Liver (tissue), 8 donors: ENCODE measurements at regions not wholly inside any gene's neighbourhood (a gene's known extent, or its start where the extent isn't known, plus 50 kb on each side); places are given as distances from the start of the nearest gene placed in this dataset.
A peak's percentile ranks its signal among the peaks of the same experiment; 100 is the strongest.

Experiments used
- DNase-seq: peaks from one replicate; pipeline ENCODE4 v3.0.0-alpha.2; 2017; ENCODE audit warnings: low spot score
- H3K27ac ChIP-seq, 2 donors: one replicate each; pipeline ENCODE4 v1.7.0; 2013; ENCODE audit warnings: inconsistent platforms in 2 of 2, low read length in 2 of 2, control low read depth in 1 of 2, low read depth in 1 of 2, mild to moderate bottlenecking in 1 of 2
- H3K27me3 ChIP-seq, 4 donors: one replicate each; pipeline versions ENCODE4 v1.6.1 to v1.7.0; 2013; ENCODE audit warnings: low read length in 3 of 4, inconsistent platforms in 1 of 4, mild to moderate bottlenecking in 1 of 4, moderate library complexity in 1 of 4; ENCODE audit not compliant: control insufficient read depth in 4 of 4, insufficient read depth in 4 of 4
- H3K36me3 ChIP-seq, 4 donors: one replicate each; pipeline versions ENCODE4 v1.6.1 to v1.7.0; 2013; ENCODE audit warnings: low read length in 3 of 4, mild to moderate bottlenecking in 3 of 4, low read depth in 1 of 4, moderate library complexity in 1 of 4; ENCODE audit not compliant: control insufficient read depth in 4 of 4, insufficient read depth in 3 of 4
- H3K4me1 ChIP-seq, 4 donors: one replicate each; pipeline versions ENCODE4 v1.6.1 to v1.7.0; 2013; ENCODE audit warnings: low read length in 3 of 4, mild to moderate bottlenecking in 3 of 4, moderate library complexity in 1 of 4; ENCODE audit not compliant: control insufficient read depth in 4 of 4, insufficient read depth in 4 of 4
- H3K4me3 ChIP-seq, 3 donors: one replicate each; pipeline versions ENCODE4 v1.6.1 to v1.7.0; 2013; ENCODE audit warnings: low read length in 3 of 3, control low read depth in 1 of 3, low read depth in 1 of 3, mild to moderate bottlenecking in 1 of 3
- H3K9ac ChIP-seq, 2 donors: one replicate each; pipeline ENCODE4 v1.7.0; 2013; ENCODE audit warnings: low read length in 2 of 2, mild to moderate bottlenecking in 2 of 2, moderate library complexity in 2 of 2, control low read depth in 1 of 2, low read depth in 1 of 2
- H3K9me3 ChIP-seq, 4 donors: one replicate each; pipeline versions ENCODE4 v1.6.1 to v1.7.0; 2013; ENCODE audit warnings: low read length in 3 of 4; ENCODE audit not compliant: control insufficient read depth in 4 of 4
- FOXA2 ChIP-seq: IDR thresholded peaks from 2 replicates; pipeline ENCODE4 v1.6.1; 2016; ENCODE audit warnings: antibody characterized with exemption
- NR2F2 ChIP-seq: IDR thresholded peaks from 2 replicates; pipeline ENCODE4 v1.6.1; 2016; ENCODE audit warnings: antibody characterized with exemption
- RAD21 ChIP-seq, 2 donors: IDR thresholded peaks; 2 replicates each; pipeline ENCODE4 v1.6.1; 2016; ENCODE audit warnings: antibody characterized with exemption in 2 of 2, mild to moderate bottlenecking in 2 of 2
- SP1 ChIP-seq: IDR thresholded peaks from 2 replicates; pipeline ENCODE4 v1.6.1; 2018; ENCODE audit warnings: antibody characterized with exemption, mild to moderate bottlenecking
- WGBS: extraction: QIAGEN DNeasy Blood & Tissue Kit; methylation state at CpG from one replicate; pipeline ENCODE4 v1.1.7; 2013; 5-methylcytosine and 5-hydroxymethylcytosine counted together
- TF ChIP-seq, protein P1 (sequence below): fragments of 150-350 bp; IDR thresholded peaks from 2 replicates; pipeline ENCODE4 v1.5.1; 2017; ENCODE audit warnings: improper control_type of control experiment, low read depth, low read length; ENCODE audit not compliant: missing input control
- TF ChIP-seq, protein P2 (sequence below): IDR thresholded peaks from 2 replicates; pipeline ENCODE4 v1.6.1; 2016; ENCODE audit warnings: antibody characterized with exemption
- TF ChIP-seq, protein P3 (sequence below): IDR thresholded peaks from 2 replicates; pipeline ENCODE4 v1.6.1; 2016; ENCODE audit warnings: antibody characterized with exemption, mild to moderate bottlenecking
- TF ChIP-seq, protein P4 (sequence below): IDR thresholded peaks from 2 replicates; pipeline ENCODE4 v1.6.1; 2016; ENCODE audit warnings: antibody characterized with exemption
- donor health status: healthy.
- donor health status: healthy.
- donor health status: healthy.
- donor health status: healthy.
- donor health status: healthy.

DNA sequence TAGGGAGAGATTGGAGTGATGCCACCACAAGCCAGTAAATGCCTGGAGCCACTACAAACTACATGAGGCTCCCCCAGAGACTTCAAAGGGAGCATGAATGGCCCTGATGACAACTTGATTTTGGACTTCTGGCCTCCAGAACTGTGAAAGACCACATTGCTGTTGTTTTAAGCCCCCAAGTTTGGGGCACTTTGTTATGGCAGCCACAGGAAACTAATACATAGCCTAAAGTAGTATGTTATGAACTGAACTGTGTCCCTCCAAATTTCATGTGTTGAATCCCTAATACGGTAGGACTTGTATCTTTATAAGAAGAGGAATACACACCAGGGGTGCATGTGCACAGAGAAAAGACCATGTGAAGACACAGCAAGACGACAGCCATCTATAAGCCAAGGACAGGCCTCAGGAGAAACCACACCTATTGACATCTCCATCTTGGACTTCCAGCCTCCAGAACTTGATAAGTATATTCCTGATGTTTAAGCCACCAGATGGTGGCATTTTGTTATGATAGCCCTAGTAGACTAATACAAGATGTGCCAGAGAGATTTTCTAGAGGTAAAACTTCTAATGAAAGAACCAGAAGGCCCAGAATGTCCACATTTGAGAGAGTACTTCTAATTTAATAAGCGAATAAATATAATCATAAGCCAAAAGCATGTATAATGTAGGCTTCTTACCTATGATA is 127.1 kb upstream of the BMP4 start:
- no peaks in the 10 kb centered on the region for H3K27me3 ChIP-seq
- H3K27ac ChIP-seq = no peak overlapping the region
- 95% methylated on average over 3 of the region's 3 CpGs for WGBS
- no peaks in the 10 kb centered on the region for H3K36me3 ChIP-seq
- H3K4me3 ChIP-seq = no peak overlapping the region
- no peak overlapping the region for H3K9ac ChIP-seq
- no peak for DNase-seq
- peak in 1 of 2 donors; percentile 18 for TF ChIP-seq RAD21 (IDR thresholded peaks at IDR 0.05)
- TF ChIP-seq, protein P1, sequence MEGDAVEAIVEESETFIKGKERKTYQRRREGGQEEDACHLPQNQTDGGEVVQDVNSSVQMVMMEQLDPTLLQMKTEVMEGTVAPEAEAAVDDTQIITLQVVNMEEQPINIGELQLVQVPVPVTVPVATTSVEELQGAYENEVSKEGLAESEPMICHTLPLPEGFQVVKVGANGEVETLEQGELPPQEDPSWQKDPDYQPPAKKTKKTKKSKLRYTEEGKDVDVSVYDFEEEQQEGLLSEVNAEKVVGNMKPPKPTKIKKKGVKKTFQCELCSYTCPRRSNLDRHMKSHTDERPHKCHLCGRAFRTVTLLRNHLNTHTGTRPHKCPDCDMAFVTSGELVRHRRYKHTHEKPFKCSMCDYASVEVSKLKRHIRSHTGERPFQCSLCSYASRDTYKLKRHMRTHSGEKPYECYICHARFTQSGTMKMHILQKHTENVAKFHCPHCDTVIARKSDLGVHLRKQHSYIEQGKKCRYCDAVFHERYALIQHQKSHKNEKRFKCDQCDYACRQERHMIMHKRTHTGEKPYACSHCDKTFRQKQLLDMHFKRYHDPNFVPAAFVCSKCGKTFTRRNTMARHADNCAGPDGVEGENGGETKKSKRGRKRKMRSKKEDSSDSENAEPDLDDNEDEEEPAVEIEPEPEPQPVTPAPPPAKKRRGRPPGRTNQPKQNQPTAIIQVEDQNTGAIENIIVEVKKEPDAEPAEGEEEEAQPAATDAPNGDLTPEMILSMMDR = no peak
- H3K4me1 ChIP-seq = peaks cover 0 to 2% (median 0%) of the 10 kb centered on the region in 4 donors
- H3K9me3 ChIP-seq = no peaks in the 10 kb centered on the region

DNA sequence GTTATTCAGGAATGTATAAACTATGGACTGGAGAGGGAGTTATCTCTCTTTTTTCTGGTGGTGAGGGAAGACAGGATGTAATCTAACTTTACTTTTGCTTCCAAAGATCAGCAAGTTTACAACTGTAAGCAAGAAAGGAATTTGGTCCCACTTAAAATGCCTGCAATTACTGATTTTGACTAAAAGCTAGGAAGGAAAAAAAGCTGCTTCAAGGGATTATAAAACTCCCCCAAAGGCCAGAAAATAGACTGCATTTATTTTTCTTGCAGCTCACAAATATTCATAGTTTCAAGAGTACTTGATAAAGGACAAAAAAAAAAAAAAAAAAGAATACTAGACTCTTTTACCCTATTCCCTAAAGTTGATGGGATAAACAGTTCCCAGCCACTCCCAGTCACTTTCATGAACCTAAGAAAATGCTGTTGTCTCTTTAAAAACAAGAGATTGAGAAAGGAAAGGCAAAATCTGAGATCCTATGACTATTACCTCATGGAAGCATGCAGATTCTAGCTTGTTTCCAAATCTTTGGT is 128.7 kb upstream of the BMP4 start:
- Histone ChIP-seq H3K27me3 (no peaks in the 10 kb centered on the region), H3K4me3 (no peak overlapping the region), H3K27ac (no peak overlapping the region), H3K9me3 (no peaks in the 10 kb centered on the region), H3K9ac (no peak overlapping the region), H3K36me3 (no peaks in the 10 kb centered on the region), H3K4me1 (peaks cover 0 to 2% (median 0%) of the 10 kb centered on the region in 4 donors)
- no peak for DNase-seq
- no peak for TF ChIP-seq SP1
- TF ChIP-seq, protein P1 = no peak
- TF ChIP-seq NR2F2 = no peak
- TF ChIP-seq, protein P2, sequence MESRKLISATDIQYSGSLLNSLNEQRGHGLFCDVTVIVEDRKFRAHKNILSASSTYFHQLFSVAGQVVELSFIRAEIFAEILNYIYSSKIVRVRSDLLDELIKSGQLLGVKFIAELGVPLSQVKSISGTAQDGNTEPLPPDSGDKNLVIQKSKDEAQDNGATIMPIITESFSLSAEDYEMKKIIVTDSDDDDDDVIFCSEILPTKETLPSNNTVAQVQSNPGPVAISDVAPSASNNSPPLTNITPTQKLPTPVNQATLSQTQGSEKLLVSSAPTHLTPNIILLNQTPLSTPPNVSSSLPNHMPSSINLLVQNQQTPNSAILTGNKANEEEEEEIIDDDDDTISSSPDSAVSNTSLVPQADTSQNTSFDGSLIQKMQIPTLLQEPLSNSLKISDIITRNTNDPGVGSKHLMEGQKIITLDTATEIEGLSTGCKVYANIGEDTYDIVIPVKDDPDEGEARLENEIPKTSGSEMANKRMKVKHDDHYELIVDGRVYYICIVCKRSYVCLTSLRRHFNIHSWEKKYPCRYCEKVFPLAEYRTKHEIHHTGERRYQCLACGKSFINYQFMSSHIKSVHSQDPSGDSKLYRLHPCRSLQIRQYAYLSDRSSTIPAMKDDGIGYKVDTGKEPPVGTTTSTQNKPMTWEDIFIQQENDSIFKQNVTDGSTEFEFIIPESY = no peak
- no peak for TF ChIP-seq FOXA2
- TF ChIP-seq, protein P3, sequence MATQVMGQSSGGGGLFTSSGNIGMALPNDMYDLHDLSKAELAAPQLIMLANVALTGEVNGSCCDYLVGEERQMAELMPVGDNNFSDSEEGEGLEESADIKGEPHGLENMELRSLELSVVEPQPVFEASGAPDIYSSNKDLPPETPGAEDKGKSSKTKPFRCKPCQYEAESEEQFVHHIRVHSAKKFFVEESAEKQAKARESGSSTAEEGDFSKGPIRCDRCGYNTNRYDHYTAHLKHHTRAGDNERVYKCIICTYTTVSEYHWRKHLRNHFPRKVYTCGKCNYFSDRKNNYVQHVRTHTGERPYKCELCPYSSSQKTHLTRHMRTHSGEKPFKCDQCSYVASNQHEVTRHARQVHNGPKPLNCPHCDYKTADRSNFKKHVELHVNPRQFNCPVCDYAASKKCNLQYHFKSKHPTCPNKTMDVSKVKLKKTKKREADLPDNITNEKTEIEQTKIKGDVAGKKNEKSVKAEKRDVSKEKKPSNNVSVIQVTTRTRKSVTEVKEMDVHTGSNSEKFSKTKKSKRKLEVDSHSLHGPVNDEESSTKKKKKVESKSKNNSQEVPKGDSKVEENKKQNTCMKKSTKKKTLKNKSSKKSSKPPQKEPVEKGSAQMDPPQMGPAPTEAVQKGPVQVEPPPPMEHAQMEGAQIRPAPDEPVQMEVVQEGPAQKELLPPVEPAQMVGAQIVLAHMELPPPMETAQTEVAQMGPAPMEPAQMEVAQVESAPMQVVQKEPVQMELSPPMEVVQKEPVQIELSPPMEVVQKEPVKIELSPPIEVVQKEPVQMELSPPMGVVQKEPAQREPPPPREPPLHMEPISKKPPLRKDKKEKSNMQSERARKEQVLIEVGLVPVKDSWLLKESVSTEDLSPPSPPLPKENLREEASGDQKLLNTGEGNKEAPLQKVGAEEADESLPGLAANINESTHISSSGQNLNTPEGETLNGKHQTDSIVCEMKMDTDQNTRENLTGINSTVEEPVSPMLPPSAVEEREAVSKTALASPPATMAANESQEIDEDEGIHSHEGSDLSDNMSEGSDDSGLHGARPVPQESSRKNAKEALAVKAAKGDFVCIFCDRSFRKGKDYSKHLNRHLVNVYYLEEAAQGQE = no peak
- TF ChIP-seq, protein P4, sequence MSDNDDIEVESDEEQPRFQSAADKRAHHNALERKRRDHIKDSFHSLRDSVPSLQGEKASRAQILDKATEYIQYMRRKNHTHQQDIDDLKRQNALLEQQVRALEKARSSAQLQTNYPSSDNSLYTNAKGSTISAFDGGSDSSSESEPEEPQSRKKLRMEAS = no peak
